GM19395 (cell line): ENCODE measurements at regions not wholly inside any gene's neighbourhood (a gene's known extent, or its start where the extent isn't known, plus 50 kb on each side); places are given as distances from the start of the nearest gene placed in this dataset.
"Not testable (repeated sequence)": the region's sequence is repeated elsewhere in the genome, so short reads cannot be mapped to it uniquely, and the experiment has no call there.

Experiments
- ATAC-seq: cut with Tn5 transposase; IDR thresholded peaks from one replicate; pipeline ENCODE4 v1.9.1; 2021; ENCODE audit warnings: mild to moderate bottlenecking, moderate library complexity; ENCODE audit not compliant: unreplicated experiment

DNA sequence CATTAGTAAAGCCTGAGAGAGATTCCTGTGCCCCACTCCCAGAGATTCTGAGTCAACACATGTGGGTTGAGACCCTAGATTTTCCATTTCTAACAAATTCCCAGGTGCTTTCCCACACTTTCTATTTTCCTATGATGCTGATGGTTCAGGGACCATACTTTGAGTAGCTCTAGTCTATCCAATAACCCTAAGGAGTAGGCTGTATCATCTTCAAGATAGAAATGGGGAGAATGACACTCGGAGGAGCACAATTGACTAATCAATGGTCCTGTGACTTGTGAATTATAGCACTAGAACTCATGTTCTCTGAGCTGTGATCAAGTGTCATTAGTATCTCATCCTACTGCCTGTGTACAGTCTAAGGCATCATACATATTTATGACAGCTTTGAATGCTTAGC, 232.9 kb upstream of the B3GALT2 start:
- ATAC-seq, result no peak

DNA sequence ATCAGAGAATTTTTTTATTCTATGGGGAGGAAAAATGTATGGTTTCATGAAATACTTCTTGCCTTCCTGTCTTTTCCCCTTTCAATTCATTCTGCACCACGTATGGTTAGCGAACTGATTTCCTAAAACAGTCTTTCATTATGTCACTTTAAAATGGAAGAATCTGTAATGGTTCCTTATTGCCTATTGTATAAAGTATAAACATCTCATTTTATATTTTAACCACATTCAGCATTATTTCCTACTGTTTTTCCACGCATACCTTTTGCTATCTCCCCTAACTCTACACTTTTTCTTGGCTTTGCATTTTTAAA, 232.3 kb upstream of the B3GALT2 start:
- no peak for ATAC-seq

DNA sequence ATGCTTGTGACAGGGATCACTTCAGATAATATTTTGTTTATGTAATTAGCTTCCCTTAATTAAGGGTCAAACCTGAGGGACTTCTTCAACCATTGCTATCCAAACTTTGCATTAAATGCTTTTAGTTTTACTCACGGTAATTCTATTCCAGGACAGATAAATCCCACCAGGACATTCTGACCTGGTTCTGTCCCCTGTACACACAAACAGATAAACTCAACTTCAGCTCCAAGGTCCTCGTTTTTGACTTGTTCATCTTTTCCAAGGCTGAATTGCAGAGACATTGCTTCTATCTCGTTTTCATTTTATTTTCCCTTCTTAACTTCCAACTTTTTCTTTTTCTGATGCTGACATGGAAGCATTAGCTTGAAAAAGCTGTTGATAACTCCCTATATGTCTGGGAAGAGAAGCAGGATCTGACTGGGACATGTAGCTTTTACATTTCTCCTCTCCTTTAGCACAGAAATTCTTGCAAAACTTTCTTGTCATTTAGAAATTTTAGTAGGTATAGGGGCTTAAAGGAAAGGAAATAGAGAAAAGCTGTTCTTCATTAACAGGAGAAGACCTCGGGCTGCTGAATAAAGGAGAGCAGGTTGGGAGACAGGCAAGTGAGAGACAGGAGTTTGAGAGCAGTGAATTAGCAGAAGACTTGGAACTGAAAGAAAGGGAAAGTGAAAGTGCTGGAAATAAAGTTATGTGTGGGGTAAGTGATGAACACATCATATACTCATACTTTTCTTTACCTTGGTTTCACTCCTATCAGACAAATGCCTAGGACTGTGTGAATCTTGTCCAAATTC, 231.7 kb upstream of the B3GALT2 start:
- peak; percentile 78 for ATAC-seq

DNA sequence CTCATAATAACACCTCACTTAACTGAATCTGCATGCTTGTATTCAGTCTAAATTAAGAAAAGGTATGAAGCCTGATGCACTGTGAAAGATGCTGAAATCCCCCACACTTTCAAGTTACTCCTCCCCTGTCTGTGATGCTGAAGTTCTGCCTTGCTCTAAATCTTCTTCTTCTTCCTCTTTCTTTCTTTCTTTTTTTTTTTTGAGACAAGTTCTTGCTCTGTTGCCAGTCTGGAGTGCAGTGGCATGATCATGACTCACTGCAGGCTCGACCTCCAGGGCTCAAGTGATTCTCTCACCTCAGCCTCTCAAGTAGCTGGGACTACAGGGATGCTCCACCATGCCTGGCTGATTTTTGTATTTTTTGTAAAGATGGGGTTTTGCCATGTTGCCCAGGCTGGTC, 231.0 kb upstream of the B3GALT2 start:
- ATAC-seq, result no peak

DNA sequence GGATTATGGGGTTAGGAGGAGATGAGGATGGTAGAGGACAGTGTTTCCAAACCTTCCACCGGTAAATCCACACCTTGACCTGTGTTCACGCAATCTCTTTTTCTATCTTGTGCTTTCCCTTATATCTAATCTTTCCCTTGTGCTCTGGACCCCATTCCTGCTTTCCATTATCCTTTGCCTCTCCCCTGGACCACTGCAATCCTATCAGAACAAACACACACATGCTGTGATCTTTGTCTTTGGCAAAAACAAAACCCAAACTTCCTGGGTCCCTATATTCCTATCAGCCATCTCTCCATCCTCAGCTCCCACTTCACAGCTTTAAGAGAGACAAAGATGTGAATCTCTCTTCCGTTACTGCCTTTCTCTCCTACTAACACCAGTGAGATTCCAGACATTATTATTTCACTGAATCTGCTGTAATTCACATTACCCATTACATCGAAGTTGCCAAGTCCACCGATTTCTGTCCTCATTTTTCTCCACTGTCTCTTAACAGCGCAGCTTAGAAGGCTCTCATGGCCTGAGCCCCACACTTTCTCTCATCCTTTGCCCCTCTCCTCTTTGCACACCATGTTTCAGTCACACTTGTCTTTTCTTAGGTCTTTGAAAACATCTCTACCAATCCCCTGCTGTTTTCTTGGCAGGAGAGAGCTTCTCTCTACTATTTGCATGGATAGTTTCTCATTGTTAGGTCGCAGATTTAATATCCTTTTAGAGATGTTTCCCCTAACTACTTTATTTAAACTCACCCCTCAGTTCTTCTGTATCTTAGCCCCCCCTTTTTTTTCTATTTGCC, 230.0 kb upstream of the B3GALT2 start:
- ATAC-seq, result no peak

DNA sequence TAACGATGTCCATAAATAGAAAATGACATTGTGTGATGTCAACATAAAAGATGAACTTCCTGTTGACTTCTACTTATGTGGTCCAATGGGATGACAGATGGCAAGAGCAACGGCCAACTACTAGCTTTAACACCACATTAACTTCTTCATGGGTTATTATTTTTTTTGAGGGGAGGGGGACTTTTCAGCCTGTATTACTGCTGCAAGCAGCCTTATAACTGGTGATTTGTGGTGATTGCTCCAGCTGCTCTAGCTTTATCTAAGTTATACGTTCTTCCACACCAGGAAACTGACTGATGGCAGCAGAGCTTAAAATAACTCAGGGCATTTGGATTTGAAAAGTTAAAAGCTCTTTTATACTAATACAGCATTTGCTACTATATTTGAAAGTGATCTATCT, 228.8 kb upstream of the B3GALT2 start:
- ATAC-seq, result no peak

DNA sequence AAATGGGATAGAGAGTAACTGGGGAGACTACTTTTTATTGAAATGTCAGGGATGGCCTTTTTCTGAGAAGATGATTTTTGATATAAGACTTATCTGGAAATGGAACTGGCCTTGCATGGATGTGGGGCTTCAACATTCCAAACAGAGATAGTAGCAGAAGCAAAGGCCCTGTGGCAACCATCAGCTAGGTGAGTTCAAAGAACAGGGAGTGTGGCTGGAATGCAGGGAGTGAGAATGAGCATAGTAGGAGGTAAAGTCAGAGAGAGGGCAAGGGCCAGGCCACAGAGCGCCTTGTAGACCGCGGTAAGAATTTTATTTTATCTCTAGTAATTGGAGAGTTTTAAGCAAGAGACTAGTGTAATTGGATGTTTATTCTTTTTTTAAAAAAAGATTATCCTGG, 227.0 kb upstream of the B3GALT2 start:
- ATAC-seq, result no peak

DNA sequence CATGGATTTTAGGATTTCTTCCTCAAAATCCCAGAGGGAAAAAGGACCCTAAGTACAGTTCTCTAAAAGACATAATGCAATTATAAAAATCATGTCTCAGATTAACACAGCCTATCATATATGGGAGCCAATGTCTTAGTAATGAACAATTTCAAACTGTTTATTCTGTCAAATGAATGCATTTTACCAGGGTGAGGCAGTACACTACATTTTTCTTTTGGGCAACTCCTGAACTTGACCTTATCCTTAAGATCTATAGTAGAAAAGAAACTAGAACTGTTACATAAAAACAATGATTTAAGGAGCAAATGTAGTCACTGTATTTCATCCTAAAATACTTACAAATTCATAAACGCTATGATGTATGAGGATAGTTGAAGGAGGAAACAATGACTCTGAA, 226.3 kb upstream of the B3GALT2 start:
- ATAC-seq, result no peak

DNA sequence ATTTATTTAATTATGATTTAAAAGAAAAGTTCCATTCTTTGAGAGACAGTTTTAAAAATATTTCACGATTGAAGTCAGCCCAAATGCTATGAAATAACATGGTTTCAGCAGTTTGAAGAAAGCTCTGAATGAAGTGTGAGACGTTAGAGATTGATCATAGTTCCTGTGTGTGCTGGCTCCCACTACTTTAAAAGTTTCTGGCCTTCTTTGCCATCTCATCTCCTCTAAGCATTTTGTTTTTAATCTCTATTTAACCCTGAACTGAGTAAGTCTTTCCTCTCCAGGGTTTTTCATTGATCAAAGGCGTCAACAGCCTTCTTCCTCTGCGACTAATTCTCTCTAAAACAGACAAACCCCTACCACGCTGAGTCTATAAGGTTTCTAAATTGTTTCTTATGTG, 225.3 kb upstream of the B3GALT2 start:
- no peak for ATAC-seq

DNA sequence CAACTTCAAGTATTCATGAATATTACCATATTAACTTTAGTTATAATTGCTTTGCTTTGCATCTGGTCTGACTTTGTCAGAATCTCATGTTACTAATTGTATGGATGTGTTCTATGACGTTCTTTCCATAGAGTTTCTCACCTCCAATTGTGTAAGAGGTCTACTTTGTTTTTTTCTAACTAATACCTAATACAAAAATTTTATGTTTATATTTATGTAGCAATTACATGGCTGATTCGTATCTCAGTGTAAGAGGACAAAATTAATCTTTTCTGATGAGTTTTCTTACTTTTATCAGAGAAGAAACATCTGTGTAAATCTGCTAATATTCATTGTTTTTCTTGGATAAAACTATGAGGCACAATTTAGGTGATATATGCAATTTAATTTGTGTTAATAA, 224.8 kb upstream of the B3GALT2 start:
- ATAC-seq, result no peak

DNA sequence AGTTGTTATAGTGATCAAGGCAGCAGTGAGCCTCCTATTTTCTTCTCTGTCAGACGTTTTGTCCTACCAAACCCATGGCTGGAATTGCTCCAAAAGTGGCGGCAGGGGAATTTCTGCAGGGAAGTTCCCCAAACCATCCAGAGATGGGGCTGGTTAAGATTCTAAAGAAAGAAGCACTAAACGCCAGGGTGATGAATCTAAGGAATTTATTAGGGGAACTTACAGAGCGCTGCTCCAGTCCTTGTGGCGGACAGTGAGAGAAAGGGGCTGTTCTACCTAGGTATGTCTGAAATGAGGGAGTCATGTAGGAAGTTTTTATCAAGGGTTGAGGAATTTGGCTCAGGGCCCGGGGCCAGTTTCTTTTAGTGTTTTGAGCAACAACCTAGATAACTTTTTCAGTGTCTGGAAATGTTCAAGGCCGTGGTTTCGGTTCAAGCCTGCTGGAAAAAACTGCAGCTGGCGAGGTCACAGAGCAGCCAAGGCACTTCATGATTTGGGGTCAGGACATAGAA, 222.4 kb upstream of the B3GALT2 start:
- ATAC-seq, result no peak

DNA sequence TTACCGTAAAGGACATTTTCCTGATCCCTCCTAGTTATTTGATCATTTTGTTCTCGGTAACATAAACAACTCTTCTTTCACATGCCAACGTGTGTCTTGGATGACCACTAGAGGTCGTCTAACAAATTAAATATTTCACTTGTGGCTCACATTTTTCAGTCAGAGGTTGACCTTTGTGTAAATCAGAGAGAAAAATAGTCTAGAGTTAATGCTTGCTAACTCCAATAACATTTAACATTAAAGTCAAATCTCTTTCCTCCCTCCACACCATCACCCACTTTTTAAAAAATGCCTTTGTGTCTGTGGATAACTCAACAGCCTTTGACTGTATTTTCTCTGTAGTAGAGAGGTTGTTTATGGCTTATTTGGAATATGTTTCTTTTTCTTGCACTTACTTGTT, 220.5 kb upstream of the B3GALT2 start:
- peak; percentile 79 for ATAC-seq

DNA sequence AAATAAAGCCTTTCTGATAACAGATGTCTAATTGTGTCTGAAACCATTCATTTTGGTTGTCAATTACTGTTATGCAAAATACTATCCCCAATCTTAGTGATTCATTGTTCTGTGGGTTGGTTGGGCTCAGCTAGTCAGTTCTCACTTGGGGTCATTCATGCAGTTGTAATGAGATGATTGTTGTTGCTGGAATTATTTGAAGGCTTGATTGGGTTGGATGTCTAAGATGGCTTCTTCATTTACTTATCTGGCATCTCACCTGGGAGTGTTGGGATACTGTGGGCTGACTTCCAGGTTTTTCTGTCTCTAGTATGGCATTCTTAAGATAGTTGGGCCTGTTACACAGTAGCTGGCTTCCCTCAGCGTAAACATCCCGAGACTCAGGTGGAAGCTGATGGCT, 217.8 kb upstream of the B3GALT2 start:
- no peak for ATAC-seq

DNA sequence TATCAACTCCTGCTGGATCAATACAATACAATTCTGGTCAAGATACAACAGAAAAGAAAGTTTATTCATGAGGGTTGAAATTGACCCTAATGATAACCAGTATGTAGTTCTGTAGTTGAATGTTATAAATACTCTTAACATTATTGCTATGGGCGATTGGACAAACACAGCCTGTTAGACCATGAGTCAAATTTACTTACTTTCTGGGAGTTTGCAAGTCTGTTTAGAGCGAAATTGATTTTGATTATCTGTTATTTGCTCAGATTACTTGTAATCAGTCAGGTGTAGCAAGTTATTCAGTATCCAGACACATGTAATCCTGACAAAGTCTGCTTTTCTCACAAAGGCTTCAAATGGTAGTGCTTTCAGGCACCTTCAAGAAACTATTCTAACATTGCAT, 216.6 kb upstream of the B3GALT2 start:
- no peak for ATAC-seq

DNA sequence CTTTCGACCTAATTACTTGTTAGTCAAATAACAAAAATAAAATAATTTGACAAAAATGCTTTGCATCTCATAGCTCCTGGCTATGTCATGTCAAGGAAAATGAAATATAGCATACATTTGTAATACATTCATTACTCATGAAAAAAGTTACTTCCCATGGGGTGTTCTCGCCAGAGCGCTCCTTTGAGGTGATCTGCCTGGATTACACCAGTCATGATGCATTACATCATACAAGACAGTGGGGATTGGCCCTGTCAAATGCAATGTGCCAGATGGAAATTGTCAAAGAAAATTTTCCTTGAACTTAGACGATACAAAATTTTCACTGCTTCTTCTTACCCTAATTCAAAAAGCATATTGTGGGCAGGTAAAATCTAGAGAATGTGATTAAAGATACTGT, 215.6 kb upstream of the B3GALT2 start:
- ATAC-seq, result no peak

DNA sequence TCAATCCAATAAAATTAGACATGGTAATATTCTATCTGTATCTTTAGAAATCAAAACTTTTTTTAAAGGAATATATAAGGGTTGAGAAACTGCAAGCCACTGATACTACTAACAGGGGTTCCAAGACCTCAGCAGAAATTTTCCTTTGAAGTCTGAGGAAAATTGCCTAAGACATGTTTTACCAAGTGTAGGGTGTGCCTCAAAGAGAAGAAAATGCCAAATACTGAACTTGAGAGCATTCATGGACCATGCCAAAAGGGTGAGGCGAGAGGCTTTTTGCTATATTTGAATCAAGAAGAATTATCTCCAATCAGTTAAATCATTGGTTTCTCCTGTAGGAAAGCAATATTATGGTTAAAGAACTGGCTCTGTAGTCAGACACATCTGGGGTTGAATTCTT, 207.9 kb upstream of the B3GALT2 start:
- ATAC-seq, result no peak

DNA sequence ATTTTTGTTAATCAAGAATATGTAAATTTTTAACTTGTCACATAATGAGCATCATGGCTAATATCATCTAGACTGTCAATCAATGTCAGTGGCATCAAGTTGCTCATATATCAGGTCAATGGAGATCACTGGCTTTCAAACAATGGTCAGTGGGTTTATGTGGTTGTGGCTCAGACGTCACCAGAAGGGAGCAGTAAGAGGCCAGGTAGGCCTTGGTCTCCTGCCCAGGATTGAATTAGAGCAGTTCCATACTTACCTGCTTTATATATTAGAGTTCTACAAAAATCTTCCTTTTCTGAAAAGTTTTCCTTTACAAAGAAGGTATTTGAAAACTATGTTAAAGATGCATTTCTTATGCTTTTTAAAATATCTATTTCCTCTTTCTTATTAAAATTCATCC, 206.3 kb upstream of the B3GALT2 start:
- ATAC-seq, result no peak

DNA sequence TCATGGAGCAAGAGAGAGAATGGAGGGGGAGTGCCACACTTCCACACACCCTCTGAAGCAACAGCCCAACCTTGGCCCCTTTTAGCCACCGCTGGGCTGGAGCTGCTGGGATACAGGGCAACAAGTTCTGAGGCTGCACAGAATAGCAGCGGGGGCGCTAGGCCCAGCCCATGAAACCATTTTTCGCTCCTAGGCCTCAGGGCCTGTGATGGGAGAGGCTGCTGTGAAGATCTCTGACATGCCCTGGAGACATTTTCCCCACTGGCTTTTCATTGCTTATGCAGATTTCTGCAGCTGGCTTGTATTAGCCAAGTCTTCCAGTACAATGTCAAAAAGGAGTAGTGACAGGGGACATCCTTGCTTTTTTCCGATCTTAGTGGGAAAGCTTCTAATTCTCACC, 202.3 kb upstream of the B3GALT2 start:
- ATAC-seq, result no peak

DNA sequence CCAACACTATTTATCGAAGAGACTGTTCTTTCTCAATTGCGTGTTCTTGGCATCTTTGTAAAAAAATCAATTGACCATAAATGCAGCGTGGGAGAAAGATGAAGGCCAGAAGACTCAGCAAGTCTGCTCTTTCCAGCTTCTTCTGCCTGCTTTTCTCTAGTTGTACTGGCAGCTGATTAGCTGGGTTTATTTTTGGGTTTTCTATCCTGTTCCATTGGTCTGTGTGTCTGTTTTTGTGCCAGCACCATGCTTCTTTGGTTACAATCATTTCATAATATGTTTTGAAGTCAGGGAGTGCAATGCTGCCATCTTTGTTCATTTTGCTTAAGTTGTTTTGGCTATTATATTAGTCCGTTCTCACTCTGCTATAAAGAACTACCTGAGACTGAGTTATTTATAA, 201.8 kb upstream of the B3GALT2 start:
- no peak for ATAC-seq

DNA sequence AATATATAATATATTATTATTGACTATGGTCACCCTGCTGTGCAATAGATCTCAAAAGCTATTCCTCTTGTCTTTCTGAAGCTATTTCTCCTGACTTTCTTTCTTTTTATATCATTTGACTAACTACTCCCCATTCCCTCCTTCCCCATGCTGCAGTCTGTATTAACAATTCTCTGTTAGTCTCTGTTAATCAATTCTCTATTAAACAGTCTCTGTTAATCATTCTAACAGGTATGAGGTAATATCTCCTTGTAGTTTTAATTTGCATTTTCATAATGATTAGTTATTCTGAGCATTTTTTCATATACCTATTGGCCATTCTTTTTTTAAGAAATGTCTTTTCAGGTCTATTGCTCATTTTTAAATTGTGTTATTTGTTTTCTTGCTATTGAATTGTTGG, 201.0 kb upstream of the B3GALT2 start:
- ATAC-seq, result no peak

DNA sequence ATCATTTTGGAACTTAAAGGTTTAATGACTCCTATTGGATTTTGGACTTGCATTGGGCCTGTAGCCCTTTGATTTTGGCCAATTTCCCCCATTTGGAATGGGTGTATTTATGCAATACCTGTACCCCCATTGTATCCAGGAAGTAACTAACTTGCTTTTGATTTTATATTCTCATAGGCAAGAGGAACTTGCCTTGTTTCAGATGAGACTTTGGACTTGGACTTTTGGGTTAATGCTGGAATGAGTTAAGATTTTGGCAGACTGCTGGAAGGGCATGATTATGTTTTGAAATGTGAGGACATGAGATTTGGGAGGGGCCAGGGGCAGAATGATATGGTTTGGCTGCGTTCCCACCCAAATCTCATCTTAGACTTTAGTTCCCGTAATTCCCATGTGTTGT, 192.0 kb upstream of the B3GALT2 start:
- not testable (repeated sequence) for ATAC-seq

DNA sequence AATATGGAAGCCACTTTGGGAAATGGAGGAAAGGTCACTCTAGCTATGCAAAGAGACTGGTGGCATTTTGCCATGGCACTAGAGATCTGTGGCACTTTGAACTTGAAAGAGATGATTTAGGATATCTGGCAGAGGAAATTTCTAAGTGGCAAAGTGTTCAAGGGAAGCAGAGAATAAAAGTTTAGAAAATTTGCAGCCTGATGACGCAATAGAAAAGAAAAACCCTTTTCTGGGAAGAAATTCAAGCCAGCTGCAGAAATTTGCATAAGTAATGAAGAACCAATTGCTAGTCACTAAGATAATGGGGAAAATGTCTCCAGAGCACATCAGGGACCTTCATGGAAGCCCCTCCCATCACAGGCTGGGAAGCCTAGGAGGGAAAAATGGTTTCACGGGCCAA, 191.1 kb upstream of the B3GALT2 start:
- no peak for ATAC-seq
